Smooth muscle cell (in vitro differentiated cells): ENCODE measurements at regions not wholly inside any gene's neighbourhood (a gene's known extent, or its start where the extent isn't known, plus 50 kb on each side); places are given as distances from the start of the nearest gene placed in this dataset.

Source experiments
- DNase-seq: peaks from one replicate; lab custom pipeline; 2025; ENCODE audit not compliant: unreplicated experiment; lab: John Stamatoyannopoulos, UW
- H2AFZ ChIP-seq: fragments of 200-600 bp; sonication (generic); 2 replicates; pipeline ENCODE4 v1.6.0; 2016; ENCODE audit warnings: antibody characterized with exemption, low read depth, mild to moderate bottlenecking
- H3F3A ChIP-seq: fragments of 200-600 bp; sonication (generic); 2 replicates; pipeline ENCODE4 v1.6.0; 2017; ENCODE audit warnings: antibody characterized with exemption, low read depth
- H3K27ac ChIP-seq: fragments of 200-600 bp; sonication (generic); 2 replicates; pipeline ENCODE4 v1.5.1; 2016; ENCODE audit warnings: low read depth, mild to moderate bottlenecking
- H3K27me3 ChIP-seq: fragments of 200-600 bp; sonication (generic); 2 replicates; pipeline ENCODE4 v1.6.1; 2016; ENCODE audit warnings: low read depth, mild to moderate bottlenecking
- H3K36me3 ChIP-seq: fragments of 200-600 bp; sonication (generic); 2 replicates; pipeline ENCODE4 v1.5.1; 2016; ENCODE audit warnings: low read depth
- H3K4me1 ChIP-seq: fragments of 200-600 bp; sonication (generic); 2 replicates; pipeline ENCODE4 v1.5.1; 2016; ENCODE audit warnings: low read depth
- H3K4me2 ChIP-seq: fragments of 200-600 bp; sonication (generic); 2 replicates; pipeline ENCODE4 v1.6.0; 2016; ENCODE audit warnings: mild to moderate bottlenecking
- H3K4me3 ChIP-seq: fragments of 200-600 bp; sonication (generic); 2 replicates; pipeline ENCODE4 v1.5.1; 2016; ENCODE audit warnings: mild to moderate bottlenecking
- H3K79me2 ChIP-seq: fragments of 200-600 bp; sonication (generic); 2 replicates; pipeline ENCODE4 v1.6.0; 2016; ENCODE audit warnings: low read depth, mild to moderate bottlenecking
- H3K9ac ChIP-seq: fragments of 200-600 bp; sonication (generic); 2 replicates; pipeline ENCODE4 v1.6.0; 2016; ENCODE audit warnings: low read depth
- H3K9me3 ChIP-seq: fragments of 200-600 bp; sonication (generic); replicated peaks from 2 replicates; pipeline ENCODE4 v1.5.1; 2016; ENCODE audit warnings: low read depth
- H4K20me1 ChIP-seq: fragments of 200-600 bp; sonication (generic); 2 replicates; pipeline ENCODE4 v1.6.0; 2016; ENCODE audit warnings: low read depth
- WGBS: methylation state at CpG from one replicate; pipeline ENCODE4 v1.1.7; 2016; ENCODE audit warnings: low lambda C conversion rate; 5-methylcytosine and 5-hydroxymethylcytosine counted together
- TF ChIP-seq, protein P1 (sequence below): fragments of 200-600 bp; sonication (generic); IDR thresholded peaks from 2 replicates; pipeline ENCODE4 v1.5.1; 2017; ENCODE audit warnings: borderline replicate concordance, mild to moderate bottlenecking, antibody characterized with exemption; ENCODE audit not compliant: insufficient read depth, poor library complexity, severe bottlenecking

DNA sequence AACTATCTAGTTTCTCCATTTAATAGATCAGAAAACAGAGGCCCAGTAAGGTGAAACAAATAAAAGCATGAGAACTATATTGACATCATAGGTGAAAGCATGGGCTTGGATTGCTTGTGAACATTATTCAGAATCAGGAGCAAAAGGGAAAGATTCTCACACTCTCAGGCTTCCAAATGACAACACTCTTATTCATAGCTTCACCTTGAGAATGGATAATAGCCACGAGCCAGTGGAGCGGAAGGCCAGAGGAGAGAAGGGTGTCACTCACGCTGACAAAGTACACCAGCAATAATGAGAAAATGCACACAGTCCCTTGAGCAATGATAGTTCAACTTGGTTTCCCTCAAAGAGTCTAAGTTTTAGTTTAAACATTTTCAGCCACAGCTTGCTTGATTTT, 339.0 kb downstream of the TPBG start:
- Histone ChIP-seq H3K4me2 (no peak overlapping the region), H3K27ac (no peak overlapping the region), H4K20me1 (no peaks in the 10 kb centered on the region), H3K36me3 (no peaks in the 10 kb centered on the region), H3K4me3 (no peak overlapping the region), H3K9me3 (no peaks in the 10 kb centered on the region), H3F3A (no peaks in the 10 kb centered on the region), H3K4me1 (no peaks in the 10 kb centered on the region), H3K9ac (no peak overlapping the region), H3K79me2 (no peaks in the 10 kb centered on the region), H2AFZ (no peak overlapping the region), H3K27me3 (no peaks in the 10 kb centered on the region)
- TF ChIP-seq, protein P1, sequence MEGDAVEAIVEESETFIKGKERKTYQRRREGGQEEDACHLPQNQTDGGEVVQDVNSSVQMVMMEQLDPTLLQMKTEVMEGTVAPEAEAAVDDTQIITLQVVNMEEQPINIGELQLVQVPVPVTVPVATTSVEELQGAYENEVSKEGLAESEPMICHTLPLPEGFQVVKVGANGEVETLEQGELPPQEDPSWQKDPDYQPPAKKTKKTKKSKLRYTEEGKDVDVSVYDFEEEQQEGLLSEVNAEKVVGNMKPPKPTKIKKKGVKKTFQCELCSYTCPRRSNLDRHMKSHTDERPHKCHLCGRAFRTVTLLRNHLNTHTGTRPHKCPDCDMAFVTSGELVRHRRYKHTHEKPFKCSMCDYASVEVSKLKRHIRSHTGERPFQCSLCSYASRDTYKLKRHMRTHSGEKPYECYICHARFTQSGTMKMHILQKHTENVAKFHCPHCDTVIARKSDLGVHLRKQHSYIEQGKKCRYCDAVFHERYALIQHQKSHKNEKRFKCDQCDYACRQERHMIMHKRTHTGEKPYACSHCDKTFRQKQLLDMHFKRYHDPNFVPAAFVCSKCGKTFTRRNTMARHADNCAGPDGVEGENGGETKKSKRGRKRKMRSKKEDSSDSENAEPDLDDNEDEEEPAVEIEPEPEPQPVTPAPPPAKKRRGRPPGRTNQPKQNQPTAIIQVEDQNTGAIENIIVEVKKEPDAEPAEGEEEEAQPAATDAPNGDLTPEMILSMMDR = no peak
- no peak for DNase-seq
- 92% methylated on average over 3 of the region's 3 CpGs for WGBS

- TF ChIP-seq, protein P1 = no peak
- Histone ChIP-seq H3K9me3 (no peaks in the 10 kb centered on the region), H3F3A (no peaks in the 10 kb centered on the region), H2AFZ (no peak overlapping the region), H3K79me2 (no peaks in the 10 kb centered on the region), H3K27ac (no peak overlapping the region), H3K9ac (no peak overlapping the region), H4K20me1 (no peaks in the 10 kb centered on the region), H3K27me3 (no peaks in the 10 kb centered on the region), H3K4me2 (no peak overlapping the region), H3K36me3 (no peaks in the 10 kb centered on the region), H3K4me3 (no peak overlapping the region), H3K4me1 (no peaks in the 10 kb centered on the region)
- DNase-seq = no peak
- 91% methylated on average over 4 of the region's 4 CpGs for WGBS
Observed at GRCh38 chr6:82703230-82703629, 339.6 kb downstream of the TPBG start.

- no peak overlapping the region for H3K9ac ChIP-seq
- no peaks in the 10 kb centered on the region for H3K9me3 ChIP-seq
- no peak for DNase-seq
- H4K20me1 ChIP-seq = no peaks in the 10 kb centered on the region
- H3K4me1 ChIP-seq = no peaks in the 10 kb centered on the region
- H3F3A ChIP-seq = no peaks in the 10 kb centered on the region
- TF ChIP-seq, protein P1 = no peak
- no peak overlapping the region for H3K27ac ChIP-seq
- no peaks in the 10 kb centered on the region for H3K36me3 ChIP-seq
- 76% methylated on average over 1 of the region's 1 CpG for WGBS
- H3K4me3 ChIP-seq = no peak overlapping the region
- H2AFZ ChIP-seq = no peak overlapping the region
- H3K4me2 ChIP-seq = no peak overlapping the region
- no peaks in the 10 kb centered on the region for H3K27me3 ChIP-seq
- H3K79me2 ChIP-seq = no peaks in the 10 kb centered on the region
Observed at GRCh38 chr6:82704045-82704444, 340.4 kb downstream of the TPBG start.

DNA sequence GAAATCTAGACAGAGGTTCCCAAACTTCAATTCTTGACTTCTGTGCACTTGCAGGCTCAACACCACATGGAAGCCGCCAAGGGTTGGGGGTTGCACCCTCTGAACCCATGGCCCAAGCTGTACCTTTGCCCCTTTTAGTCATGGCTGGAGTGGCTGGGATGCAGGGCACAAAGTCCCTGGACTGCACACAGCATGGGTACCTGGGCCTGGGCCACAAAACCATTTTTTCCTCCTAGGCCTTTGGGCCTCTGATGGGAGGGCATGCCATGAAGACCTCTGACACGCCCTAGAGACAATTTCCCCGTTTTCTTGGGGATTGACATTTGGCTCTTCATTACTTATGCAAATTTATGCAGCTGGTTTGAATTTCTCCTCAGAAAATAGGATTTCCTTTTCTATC, 342.0 kb downstream of the TPBG start:
- Histone ChIP-seq H3K79me2 (no peaks in the 10 kb centered on the region), H4K20me1 (no peaks in the 10 kb centered on the region), H3K9me3 (no peaks in the 10 kb centered on the region), H3K27ac (no peak overlapping the region), H3K27me3 (no peaks in the 10 kb centered on the region), H2AFZ (no peak overlapping the region), H3K36me3 (no peaks in the 10 kb centered on the region), H3F3A (no peaks in the 10 kb centered on the region), H3K4me1 (no peaks in the 10 kb centered on the region), H3K4me2 (no peak overlapping the region), H3K4me3 (no peak overlapping the region), H3K9ac (no peak overlapping the region)
- TF ChIP-seq, protein P1 = no peak
- DNase-seq = no peak
- WGBS = 90% methylated on average over 3 of the region's 3 CpGs
